HEK293T (cell line): ENCODE measurements at regions not wholly inside any gene's neighbourhood (a gene's known extent, or its start where the extent isn't known, plus 50 kb on each side); places are given as distances from the start of the nearest gene placed in this dataset.

ENCODE experiments used
- CTCF ChIA-PET: fragments of 350-600 bp; formaldehyde crosslinking; extraction: SDS; loops from one replicate; lab custom pipeline; 2021; ENCODE audit warnings: antibody characterized with exemption, inconsistent platforms; lab: Yijun Ruan, JAX
- POLR2A ChIA-PET: fragments of 350-600 bp; formaldehyde crosslinking; extraction: SDS; loops from one replicate; lab custom pipeline; 2020; ENCODE audit warnings: antibody characterized with exemption, inconsistent platforms; lab: Yijun Ruan, JAX
- DNase-seq: peaks from one replicate; pipeline ENCODE4 v3.0.0; 2012; ENCODE audit warnings: mixed read lengths; ENCODE audit errors: extremely low spot score
- ARNT ChIP-seq: fragments of 450-650 bp; IDR thresholded peaks from 2 replicates; pipeline ENCODE4 v1.6.1; 2017; ENCODE audit warnings: mild to moderate bottlenecking
- BHLHE40 ChIP-seq: fragments of 450-650 bp; IDR thresholded peaks from 2 replicates; pipeline ENCODE4 v1.6.1; 2016; ENCODE audit warnings: mild to moderate bottlenecking, moderate library complexity, borderline replicate concordance
- CTBP1 ChIP-seq: fragments of 450-650 bp; IDR thresholded peaks from 2 replicates; pipeline ENCODE4 v1.6.1; 2016; ENCODE audit warnings: borderline replicate concordance
- ELF4 ChIP-seq: fragments of 450-650 bp; IDR thresholded peaks from 2 replicates; pipeline ENCODE4 v1.6.1; 2017; ENCODE audit warnings: antibody characterized with exemption
- FOXA1 ChIP-seq: fragments of 450-650 bp; IDR thresholded peaks from 2 replicates; pipeline ENCODE4 v1.6.1; 2016; ENCODE audit warnings: mild to moderate bottlenecking
- FOXK2 ChIP-seq: fragments of 450-650 bp; IDR thresholded peaks from 2 replicates; pipeline ENCODE4 v1.6.1; 2016; ENCODE audit warnings: mild to moderate bottlenecking
- FOXM1 ChIP-seq: fragments of 450-650 bp; IDR thresholded peaks from 2 replicates; pipeline ENCODE4 v1.6.1; 2017; ENCODE audit warnings: mild to moderate bottlenecking, borderline replicate concordance
- HDGF ChIP-seq: fragments of 450-650 bp; IDR thresholded peaks from 2 replicates; pipeline ENCODE4 v1.6.1; 2017; ENCODE audit warnings: antibody characterized with exemption, borderline replicate concordance
- L3MBTL2 ChIP-seq: fragments of 450-650 bp; conservative IDR thresholded peaks from 2 replicates; pipeline ENCODE4 v1.6.1; 2016; ENCODE audit warnings: mild to moderate bottlenecking
- LEF1 ChIP-seq: fragments of 450-650 bp; IDR thresholded peaks from 2 replicates; pipeline ENCODE4 v1.6.1; 2017; ENCODE audit warnings: mild to moderate bottlenecking, borderline replicate concordance
- NFRKB ChIP-seq: fragments of 450-650 bp; IDR thresholded peaks from 2 replicates; pipeline ENCODE4 v1.6.1; 2016; ENCODE audit warnings: mild to moderate bottlenecking, moderate library complexity
- PKNOX1 ChIP-seq: fragments of 450-650 bp; IDR thresholded peaks from 2 replicates; pipeline ENCODE4 v1.6.1; 2016
- SP1 ChIP-seq: fragments of 450-650 bp; IDR thresholded peaks from 2 replicates; pipeline ENCODE4 v1.6.1; 2017
- SUZ12 ChIP-seq: fragments of 450-650 bp; IDR thresholded peaks from 2 replicates; pipeline ENCODE4 v1.6.1; 2016; ENCODE audit warnings: mild to moderate bottlenecking
- TARDBP ChIP-seq: fragments of 450-650 bp; IDR thresholded peaks from 2 replicates; pipeline ENCODE4 v1.6.1; 2016
- ZNF384 ChIP-seq: fragments of 450-650 bp; IDR thresholded peaks from 2 replicates; pipeline ENCODE4 v1.6.1; 2016

GRCh38 chrX:120819126-120819525 lies 56.5 kb downstream of the CT47B1 start:
- CTCF ChIA-PET = no interaction called here
- TF ChIP-seq TARDBP (no peak), LEF1 (no peak), ELF4 (no peak), FOXM1 (no peak), SP1 (no peak), BHLHE40 (no peak), NFRKB (no peak), ZNF384 (no peak), PKNOX1 (no peak), FOXA1 (no peak), L3MBTL2 (no peak), CTBP1 (no peak), ARNT (no peak), HDGF (no peak), FOXK2 (no peak), SUZ12 (no peak)
- no peak for DNase-seq
- POLR2A ChIA-PET = no interaction called here

- TF ChIP-seq ARNT = no peak
- no peak for TF ChIP-seq ELF4
- TF ChIP-seq ZNF384 = no peak
- no peak for TF ChIP-seq FOXM1
- no peak for TF ChIP-seq LEF1
- TF ChIP-seq FOXK2 = no peak
- no peak for TF ChIP-seq SP1
- no peak for TF ChIP-seq NFRKB
- no peak for TF ChIP-seq FOXA1
- no peak for TF ChIP-seq TARDBP
- no peak for TF ChIP-seq L3MBTL2
- no peak for TF ChIP-seq BHLHE40
- TF ChIP-seq PKNOX1 = no peak
- no peak for TF ChIP-seq HDGF
- TF ChIP-seq CTBP1 = no peak
- TF ChIP-seq SUZ12 = no peak
- no peak for DNase-seq
Observed at GRCh38 chrX:120813982-120814381, 61.7 kb downstream of the CT47B1 start.

GRCh38 chrX:120801426-120801825 lies 74.2 kb downstream of the CT47B1 start:
- DNase-seq = no peak
- TF ChIP-seq HDGF (no peak), SP1 (no peak), ZNF384 (no peak)
- ChIA-PET CTCF (interaction anchor here (0.7 kb wide), 1 partner anchor 48 kb away, joined by 3 read pairs; no protein-coding TSS in a partner anchor), POLR2A (no interaction called here)

More at GRCh38 chrX:120813982-120814381, 61.7 kb downstream of the CT47B1 start:
- POLR2A ChIA-PET = no interaction called here
- CTCF ChIA-PET = no interaction called here

- TF ChIP-seq FOXA1 (no peak), L3MBTL2 (no peak), ZNF384 (no peak), ELF4 (no peak), TARDBP (no peak), SUZ12 (no peak), FOXM1 (no peak), NFRKB (no peak), CTBP1 (no peak), FOXK2 (no peak), PKNOX1 (no peak), ARNT (no peak)
- DNase-seq = no peak
- ChIA-PET POLR2A (no interaction called here), CTCF (interaction anchor here (0.7 kb wide), 1 partner anchor 43 kb away, joined by 3 read pairs; no protein-coding TSS in a partner anchor)
Observed at GRCh38 chrX:120797188-120797851, 78.3 kb downstream of the CT47B1 start.

GRCh38 chrX:120795301-120795700 lies 80.4 kb downstream of the CT47B1 start:
- CTCF ChIA-PET = no interaction called here
- no peak for DNase-seq
- POLR2A ChIA-PET = no interaction called here
- TF ChIP-seq BHLHE40 (no peak), FOXM1 (no peak), L3MBTL2 (no peak), FOXA1 (no peak), ELF4 (no peak)

DNA sequence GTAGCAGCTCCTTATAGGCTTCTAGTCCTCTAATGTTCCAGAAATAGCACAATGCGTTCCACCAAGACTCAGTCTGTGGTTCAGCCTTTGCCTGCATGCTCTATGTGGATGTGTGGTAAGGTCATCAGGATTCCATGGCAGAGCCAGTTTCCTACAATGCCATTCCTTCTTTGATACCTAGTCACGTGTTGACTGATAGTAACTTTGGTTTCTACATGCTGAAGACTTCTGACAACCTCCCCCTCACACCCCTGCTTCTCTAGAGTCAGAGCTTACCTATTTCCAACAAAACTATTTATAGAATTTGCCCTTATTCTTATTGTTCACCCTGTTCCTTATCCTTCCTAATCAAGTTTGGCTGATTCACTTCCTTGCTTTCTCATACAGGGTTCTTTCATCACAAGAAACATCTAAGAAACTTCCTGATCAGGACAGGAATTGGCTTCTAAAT lies 81.1 kb downstream of the CT47B1 start:
- no peak for DNase-seq
- CTCF ChIA-PET = no interaction called here

DNA sequence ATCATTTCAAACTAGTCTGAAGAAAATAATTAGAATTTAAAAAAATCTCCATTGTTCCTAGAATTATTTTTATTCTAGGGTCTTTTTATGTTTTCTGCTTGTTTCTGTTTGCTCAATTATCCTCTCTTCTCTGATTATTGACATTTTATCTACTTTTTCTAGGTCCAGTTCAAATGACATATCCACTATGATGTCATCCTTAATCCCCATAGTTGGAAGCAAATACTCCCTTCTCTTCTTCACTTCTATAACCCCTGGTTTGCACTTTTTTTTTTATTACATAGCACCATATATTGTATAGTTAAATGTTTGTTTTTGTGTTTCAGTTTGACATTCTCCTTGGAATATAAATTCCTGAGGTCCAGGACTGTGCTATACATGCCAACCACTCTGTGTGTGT lies 82.6 kb downstream of the CT47B1 start:
- CTCF ChIA-PET = no interaction called here
- DNase-seq = no peak
- no peak for TF ChIP-seq FOXK2
- no peak for TF ChIP-seq SP1
- TF ChIP-seq L3MBTL2 = no peak
- TF ChIP-seq PKNOX1 = no peak
- POLR2A ChIA-PET = no interaction called here

More for the DNA sequence above, 81.1 kb downstream of the CT47B1 start:
- POLR2A ChIA-PET = no interaction called here
- TF ChIP-seq TARDBP (no peak), BHLHE40 (no peak), LEF1 (no peak), CTBP1 (no peak)
